SK-N-MC (cell line): ENCODE measurements at regions not wholly inside any gene's neighbourhood (a gene's known extent, or its start where the extent isn't known, plus 50 kb on each side); places are given as distances from the start of the nearest gene placed in this dataset.

Experiments used
- DNase-seq: peaks from one replicate; pipeline ENCODE4 v3.0.0-alpha.2; 2011; ENCODE audit warnings: low read depth, low spot score
- H3K27ac ChIP-seq: fragments of 200-600 bp; sonication (generic); 2 replicates; pipeline ENCODE4 v1.5.1; 2016; ENCODE audit warnings: mixed run types
- H3K36me3 ChIP-seq: fragments of 200-600 bp; sonication (generic); 2 replicates; pipeline ENCODE4 v1.6.1; 2017; ENCODE audit warnings: antibody characterized with exemption, low read length, mixed read lengths; ENCODE audit not compliant: insufficient read depth
- H3K4me3 ChIP-seq: fragments of 200-600 bp; sonication (generic); 2 replicates; pipeline ENCODE4 v1.5.1; 2016
- H3K9ac ChIP-seq: fragments of 200-600 bp; sonication (generic); 2 replicates; pipeline ENCODE4 v1.8.0; 2017; ENCODE audit warnings: mixed run types, mixed read lengths; ENCODE audit not compliant: insufficient read length
- H3K9me3 ChIP-seq: fragments of 200-600 bp; sonication (generic); 2 replicates; pipeline ENCODE4 v1.6.1; 2017; ENCODE audit warnings: low read depth, mild to moderate bottlenecking, antibody characterized with exemption, low read length, moderate library complexity, mixed read lengths
- EZH2 ChIP-seq: fragments of 200-600 bp; sonication (generic); IDR thresholded peaks from one replicate; pipeline ENCODE4 v1.6.1; 2017; ENCODE audit warnings: antibody characterized with exemption
- FOXP2 ChIP-seq: optimal IDR thresholded peaks from 2 replicates; pipeline ENCODE3; 2011; ENCODE audit warnings: mild to moderate bottlenecking, moderate library complexity; ENCODE audit not compliant: insufficient read depth; ENCODE audit errors: extremely low read length, control extremely low read depth
- POLR2AphosphoS5 ChIP-seq: IDR thresholded peaks from 2 replicates; pipeline ENCODE4 v1.6.1; 2012; ENCODE audit warnings: mild to moderate bottlenecking, low read depth, low read length, borderline replicate concordance

- H3K36me3 ChIP-seq = no peaks in the 10 kb centered on the region
- H3K27ac ChIP-seq = no peak overlapping the region
- H3K9me3 ChIP-seq = no peaks in the 10 kb centered on the region
These were observed 71.4 kb upstream of the CDH20 start for GRCh38 chr18:61261870-61262269.

GRCh38 chr18:61272793-61273192 lies 60.4 kb upstream of the CDH20 start:
- no peak overlapping the region for H3K27ac ChIP-seq
- TF ChIP-seq POLR2AphosphoS5 (no peak), EZH2 (no peak), FOXP2 (no peak)
- H3K9me3 ChIP-seq = no peaks in the 10 kb centered on the region
- no peak overlapping the region for H3K9ac ChIP-seq
- H3K36me3 ChIP-seq = no peaks in the 10 kb centered on the region
- no peak for DNase-seq
- H3K4me3 ChIP-seq = no peak overlapping the region

More at GRCh38 chr18:61261870-61262269, 71.4 kb upstream of the CDH20 start:
- Histone ChIP-seq H3K9ac (no peak overlapping the region), H3K4me3 (no peak overlapping the region)
- TF ChIP-seq EZH2 = no peak
- TF ChIP-seq POLR2AphosphoS5 = no peak
- TF ChIP-seq FOXP2 = no peak
- DNase-seq = no peak

- no peak for DNase-seq
- no peak for TF ChIP-seq EZH2
- TF ChIP-seq POLR2AphosphoS5 = no peak
- no peak for TF ChIP-seq FOXP2
- Histone ChIP-seq H3K27ac (no peak overlapping the region), H3K4me3 (no peak overlapping the region), H3K36me3 (no peaks in the 10 kb centered on the region), H3K9me3 (no peaks in the 10 kb centered on the region), H3K9ac (no peak overlapping the region)
These were observed 59.7 kb upstream of the CDH20 start for GRCh38 chr18:61273533-61273932.

GRCh38 chr18:61274416-61274960 lies 58.7 kb upstream of the CDH20 start:
- Histone ChIP-seq H3K36me3 (no peaks in the 10 kb centered on the region), H3K9me3 (no peaks in the 10 kb centered on the region), H3K9ac (no peak overlapping the region), H3K4me3 (no peak overlapping the region), H3K27ac (no peak overlapping the region)
- DNase-seq = no peak
- TF ChIP-seq EZH2 (no peak), POLR2AphosphoS5 (no peak), FOXP2 (no peak)

GRCh38 chr18:61277808-61278207 lies 55.4 kb upstream of the CDH20 start:
- TF ChIP-seq FOXP2 (no peak), POLR2AphosphoS5 (no peak), EZH2 (no peak)
- Histone ChIP-seq H3K36me3 (no peaks in the 10 kb centered on the region), H3K4me3 (no peak overlapping the region), H3K9ac (no peak overlapping the region), H3K27ac (no peak overlapping the region), H3K9me3 (no peaks in the 10 kb centered on the region)
- no peak for DNase-seq

GRCh38 chr18:61281431-61281830 lies 51.8 kb upstream of the CDH20 start:
- no peak for TF ChIP-seq POLR2AphosphoS5
- no peak for TF ChIP-seq EZH2
- no peak for TF ChIP-seq FOXP2

GRCh38 chr18:61282926-61283325 lies 50.3 kb upstream of the CDH20 start:
- TF ChIP-seq EZH2 (no peak), FOXP2 (no peak), POLR2AphosphoS5 (no peak)
- H3K9me3 ChIP-seq = no peaks in the 10 kb centered on the region
- no peak overlapping the region for H3K27ac ChIP-seq
- H3K4me3 ChIP-seq = no peak overlapping the region
- no peaks in the 10 kb centered on the region for H3K36me3 ChIP-seq
- no peak overlapping the region for H3K9ac ChIP-seq
- DNase-seq = no peak

More at GRCh38 chr18:61281431-61281830, 51.8 kb upstream of the CDH20 start:
- DNase-seq = no peak
- H3K4me3 ChIP-seq = no peak overlapping the region
- no peaks in the 10 kb centered on the region for H3K9me3 ChIP-seq
- no peaks in the 10 kb centered on the region for H3K36me3 ChIP-seq
- H3K27ac ChIP-seq = no peak overlapping the region
- H3K9ac ChIP-seq = no peak overlapping the region
